GM23338 (cell line): ENCODE measurements at regions not wholly inside any gene's neighbourhood (a gene's known extent, or its start where the extent isn't known, plus 50 kb on each side); places are given as distances from the start of the nearest gene placed in this dataset.

ENCODE experiments used
- ATAC-seq: fragments of 200-7000 bp; cut with Tn5 transposase; 3 replicates; pipeline ENCODE4 v1.9.1; 2020
- DNase-seq: peaks from one replicate; pipeline ENCODE4 v3.0.0-alpha.2; 2015; ENCODE audit warnings: low spot score
- H2AFZ ChIP-seq: fragments of 200-600 bp; sonication (generic); 2 replicates; pipeline ENCODE4 v1.8.0; 2016; ENCODE audit warnings: antibody characterized with exemption, mild to moderate bottlenecking, moderate library complexity
- H3F3A ChIP-seq: fragments of 200-600 bp; sonication (generic); replicated peaks from 2 replicates; pipeline ENCODE4 v1.8.0; 2017; ENCODE audit warnings: antibody characterized with exemption, mixed run types, low read depth
- H3K27ac ChIP-seq: fragments of 200-600 bp; sonication (generic); 2 replicates; pipeline ENCODE4 v1.6.1; 2016; ENCODE audit warnings: low read depth
- H3K27me3 ChIP-seq: fragments of 200-600 bp; sonication (generic); 2 replicates; pipeline ENCODE4 v1.8.0; 2016; ENCODE audit warnings: mild to moderate bottlenecking, mixed run types, moderate library complexity; ENCODE audit not compliant: insufficient read depth
- H3K36me3 ChIP-seq: fragments of 200-600 bp; sonication (generic); 2 replicates; pipeline ENCODE4 v1.8.0; 2016; ENCODE audit warnings: mild to moderate bottlenecking; ENCODE audit not compliant: insufficient read depth
- H3K4me1 ChIP-seq: fragments of 200-600 bp; sonication (generic); 2 replicates; pipeline ENCODE4 v1.8.0; 2016; ENCODE audit warnings: mild to moderate bottlenecking, moderate library complexity; ENCODE audit not compliant: insufficient read depth
- H3K4me2 ChIP-seq: fragments of 200-600 bp; sonication (generic); 2 replicates; pipeline ENCODE4 v1.7.1; 2017; ENCODE audit warnings: mixed run types
- H3K4me3 ChIP-seq: fragments of 200-600 bp; sonication (generic); 2 replicates; pipeline ENCODE4 v1.6.1; 2016; ENCODE audit warnings: mixed run types
- H3K79me2 ChIP-seq: fragments of 200-600 bp; sonication (generic); replicated peaks from 2 replicates; pipeline ENCODE4 v1.8.0; 2017; ENCODE audit warnings: mild to moderate bottlenecking; ENCODE audit not compliant: insufficient read depth
- H3K9me2 ChIP-seq: fragments of 200-600 bp; sonication (generic); 2 replicates; pipeline ENCODE4 v1.8.0; 2017; ENCODE audit not compliant: insufficient read depth
- H4K20me1 ChIP-seq: fragments of 200-600 bp; sonication (generic); replicated peaks from 2 replicates; pipeline ENCODE4 v1.8.0; 2017; ENCODE audit warnings: mild to moderate bottlenecking; ENCODE audit not compliant: insufficient read depth
- H3K27ac Mint-ChIP-seq: 2 replicates; pipeline ENCODE4 v1.8.0; 2020; ENCODE audit warnings: inconsistent platforms, mild to moderate bottlenecking, moderate library complexity, mixed read lengths
- H3K27me3 Mint-ChIP-seq: 3 replicates; pipeline ENCODE4 v1.8.0; 2022; ENCODE audit warnings: low read depth, mild to moderate bottlenecking, moderate library complexity, mixed read lengths, inconsistent platforms; ENCODE audit not compliant: insufficient read depth, poor library complexity
- H3K36me3 Mint-ChIP-seq: 3 replicates; pipeline ENCODE4 v1.8.0; 2021; ENCODE audit warnings: low read depth, mild to moderate bottlenecking, inconsistent platforms, moderate library complexity, mixed read lengths
- H3K4me1 Mint-ChIP-seq: 3 replicates; pipeline ENCODE4 v1.8.0; 2020; ENCODE audit warnings: mild to moderate bottlenecking, inconsistent platforms, mixed read lengths
- H3K4me3 Mint-ChIP-seq: 3 replicates; pipeline ENCODE4 v1.8.0; 2021; ENCODE audit warnings: moderate library complexity, mild to moderate bottlenecking, inconsistent platforms, mixed read lengths
- H3K9me3 Mint-ChIP-seq: 3 replicates; pipeline ENCODE4 v1.8.0; 2020; ENCODE audit warnings: moderate library complexity, mild to moderate bottlenecking, inconsistent platforms, mixed read lengths
- CREB1 ChIP-seq: fragments of 250-450 bp; sonication (Bioruptor Pico); IDR thresholded peaks from 2 replicates; pipeline ENCODE4 v1.5.0; 2020; ENCODE audit warnings: low read depth, mild to moderate bottlenecking, moderate library complexity
- CTCF ChIP-seq, 2 experiments: fragments of 200-600 bp in 1 of 2; sonication (generic) in 1 of 2; conservative IDR thresholded peaks; 2 replicates each; pipeline versions ENCODE4 v1.5.1 to v1.6.1; 2016 to 2017; ENCODE audit warnings: antibody characterized with exemption in 2 of 2, low read depth in 2 of 2, mild to moderate bottlenecking in 2 of 2, moderate library complexity in 1 of 2
- ETS1 ChIP-seq: IDR thresholded peaks from 2 replicates; pipeline ENCODE4 v1.6.1; 2016; ENCODE audit warnings: antibody characterized with exemption
- EZH2 ChIP-seq: fragments of 200-600 bp; sonication (generic); IDR thresholded peaks from one replicate; pipeline ENCODE4 v1.8.0; 2017; ENCODE audit warnings: antibody characterized with exemption, mild to moderate bottlenecking, low read depth; ENCODE audit not compliant: unreplicated experiment
- EZH2phosphoT487 ChIP-seq: fragments of 200-600 bp; sonication (generic); IDR thresholded peaks from one replicate; pipeline ENCODE4 v1.8.1; 2018; ENCODE audit warnings: antibody characterized with exemption; ENCODE audit not compliant: unreplicated experiment
- NANOG ChIP-seq: IDR thresholded peaks from 2 replicates; pipeline ENCODE4 v1.6.1; 2016; ENCODE audit warnings: antibody characterized with exemption, borderline replicate concordance
- POLR2AphosphoS5 ChIP-seq: IDR thresholded peaks from 2 replicates; pipeline ENCODE4 v1.6.1; 2016; ENCODE audit warnings: antibody characterized with exemption, low read depth
- REST ChIP-seq: IDR thresholded peaks from one replicate; pipeline ENCODE4 v1.6.1; 2018; ENCODE audit warnings: antibody characterized with exemption; ENCODE audit not compliant: unreplicated experiment
- STAT1 ChIP-seq: IDR thresholded peaks from one replicate; pipeline ENCODE4 v1.6.1; 2016; ENCODE audit warnings: antibody characterized with exemption; ENCODE audit not compliant: unreplicated experiment
- ZNF114 ChIP-seq: fragments of 250-450 bp; sonication (Bioruptor Pico); IDR thresholded peaks from 2 replicates; pipeline ENCODE4 v1.5.0; 2020; ENCODE audit warnings: mild to moderate bottlenecking, moderate library complexity
- ZNF331 ChIP-seq: fragments of 250-450 bp; sonication (Bioruptor Pico); IDR thresholded peaks from 2 replicates; pipeline ENCODE4 v1.5.0; 2020; ENCODE audit warnings: low read depth, mild to moderate bottlenecking, moderate library complexity
- ZNF462 ChIP-seq: fragments of 250-450 bp; sonication (Bioruptor Pico); IDR thresholded peaks from 2 replicates; pipeline ENCODE4 v1.5.0; 2020; ENCODE audit warnings: mild to moderate bottlenecking, moderate library complexity

- Mint-ChIP-seq H3K9me3 (peaks cover 1% of the 10 kb centered on the region; the same call in 1 of the 3 replicates), H3K27ac (no peak overlapping the region), H3K27me3 (peaks cover 1% of the 10 kb centered on the region), H3K36me3 (no peaks in the 10 kb centered on the region), H3K4me3 (no peak overlapping the region), H3K4me1 (no peaks in the 10 kb centered on the region)
- H4K20me1 ChIP-seq = no peaks in the 10 kb centered on the region
- no peaks in the 10 kb centered on the region for H3K27me3 ChIP-seq
- no peak overlapping the region for H3K4me3 ChIP-seq
- H3K4me1 ChIP-seq = no peaks in the 10 kb centered on the region
- TF ChIP-seq ETS1 = no peak
- TF ChIP-seq EZH2phosphoT487 = no peak
- no peak for TF ChIP-seq STAT1
- no peak for TF ChIP-seq REST
- TF ChIP-seq CREB1 = no peak
- no peak for TF ChIP-seq ZNF462 (CRISPR knock-in tag)
- TF ChIP-seq NANOG = no peak
- TF ChIP-seq POLR2AphosphoS5 = no peak
- no peak for TF ChIP-seq ZNF114
- no peak for TF ChIP-seq EZH2
- TF ChIP-seq ZNF331 (CRISPR knock-in tag) = no peak
- TF ChIP-seq CTCF (conservative IDR thresholded peaks at IDR 0.05; ENCODE audit: low read depth in 2 of 2) = no peak
- H3K4me2 ChIP-seq = no peak overlapping the region
- no peaks in the 10 kb centered on the region for H3K9me2 ChIP-seq
- no peaks in the 10 kb centered on the region for H3K79me2 ChIP-seq
- ATAC-seq (no peak), DNase-seq (no peak)
- no peaks in the 10 kb centered on the region for H3K36me3 ChIP-seq
- H2AFZ ChIP-seq = no peak overlapping the region; the same call in 1 of the 2 replicates
- no peaks in the 10 kb centered on the region for H3F3A ChIP-seq
- H3K27ac ChIP-seq = no peak overlapping the region
Measured at GRCh38 chr1:96074876-96075577, 646.6 kb upstream of the PTBP2 start.
